ENCODE measurements at regions not wholly inside any gene's neighbourhood (a gene's known extent, or its start where the extent isn't known, plus 50 kb on each side); places are given as distances from the start of the nearest gene placed in this dataset.

- TF ChIP-seq REST (IDR thresholded peaks at IDR 0.05; ENCODE audit: insufficient replicate concordance, low read depth) (no peak), CTCF (IDR thresholded peaks at IDR 0.05; ENCODE audit: insufficient read depth, low read length) (no peak)
These were observed 627.8 kb upstream of the SLIT2 start for GRCh38 chr4:19623866-19624265.

Data from HL-60 (cell line).